ENCODE measurements at regions not wholly inside any gene's neighbourhood (a gene's known extent, or its start where the extent isn't known, plus 50 kb on each side); places are given as distances from the start of the nearest gene placed in this dataset.

DNA sequence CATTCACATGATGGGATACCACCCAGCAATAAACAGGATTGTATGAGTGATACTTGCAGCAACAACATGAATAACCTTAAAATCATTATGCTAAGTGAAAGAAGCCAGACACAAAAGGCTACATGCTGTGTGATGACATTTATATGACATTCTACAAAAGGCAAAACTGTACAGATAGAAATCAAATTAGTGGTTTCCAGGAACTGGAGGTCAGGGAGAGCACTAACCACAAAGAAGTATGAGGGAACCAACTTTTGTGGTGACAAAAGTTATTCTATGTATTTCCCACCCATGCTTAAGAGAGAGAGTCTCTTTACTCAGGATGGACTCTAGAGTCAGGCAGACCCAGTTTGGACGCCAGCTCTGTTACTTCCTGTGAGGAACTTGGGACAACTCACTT is 364.5 kb upstream of the DAB1 start:
- no peak for DNase-seq

GRCh38 chr1:57784356-57784755 is 360.5 kb upstream of the DAB1 start:
- DNase-seq = no peak

GRCh38 chr1:57782357-57782756 is 358.5 kb upstream of the DAB1 start:
- no peak for DNase-seq

- no peak for DNase-seq
Measured at GRCh38 chr1:57772580-57773195, 348.8 kb upstream of the DAB1 start.

DNA sequence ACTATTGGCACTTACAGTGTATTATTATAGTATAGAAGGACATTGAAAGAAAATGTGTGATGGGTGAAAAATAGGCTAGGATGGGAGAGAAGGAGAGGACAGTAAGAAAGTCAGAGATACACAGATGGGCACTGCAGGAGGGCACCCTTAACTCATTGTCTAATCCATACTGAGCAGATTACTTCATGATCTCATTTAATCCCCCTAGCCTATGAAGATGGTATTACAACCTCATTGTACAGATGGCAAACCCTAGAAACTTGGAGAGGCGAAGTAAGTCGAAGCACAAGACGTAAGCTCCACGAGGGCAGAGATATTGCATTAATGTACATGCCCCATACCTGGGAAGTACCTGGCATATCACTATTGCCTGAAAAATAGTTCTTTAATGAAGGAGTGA is 346.9 kb upstream of the DAB1 start:
- no peak for DNase-seq

DNA sequence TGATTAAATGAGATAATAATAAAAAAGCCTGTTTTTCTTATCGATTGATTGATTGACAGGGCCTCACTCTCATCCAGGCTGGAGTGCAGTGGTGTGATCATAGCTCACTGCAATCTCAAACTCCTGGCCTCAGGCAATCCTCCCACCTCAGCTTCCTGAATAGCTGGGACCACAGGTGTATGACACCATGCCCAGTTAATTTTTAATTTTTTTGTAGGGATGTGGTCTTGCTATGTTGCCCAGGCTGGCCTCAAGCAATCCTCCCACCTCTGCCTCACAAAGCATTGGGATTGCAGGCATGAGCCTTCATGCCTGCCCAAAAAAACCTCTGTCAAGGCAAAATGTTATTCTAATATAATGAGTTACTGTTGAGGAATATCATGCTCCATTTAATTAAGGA is 346.4 kb upstream of the DAB1 start:
- no peak for DNase-seq

- DNase-seq = no peak
Measured at GRCh38 chr1:57761628-57762027, 337.8 kb upstream of the DAB1 start.

DNA sequence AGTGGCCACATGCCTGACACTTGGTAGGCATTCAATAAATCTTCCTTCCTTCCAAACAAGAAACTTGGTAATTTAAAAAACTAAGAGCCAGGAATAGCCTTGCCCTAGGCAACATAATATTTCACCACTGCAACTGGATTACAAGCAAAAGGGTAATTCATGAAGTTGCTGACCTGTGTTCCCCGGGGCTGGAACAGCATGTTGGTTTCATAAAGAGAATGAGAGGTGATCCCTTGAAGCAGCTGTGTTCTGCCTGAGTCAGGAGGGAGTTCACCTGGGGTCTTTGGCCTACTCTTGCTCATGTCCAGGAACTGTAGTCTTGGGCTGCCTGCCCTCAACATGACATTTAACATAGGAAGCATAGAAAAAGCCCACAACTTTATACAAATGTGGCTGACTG is 329.0 kb upstream of the DAB1 start:
- no peak for DNase-seq

- no peak for DNase-seq
Measured at GRCh38 chr1:57748719-57749118, 324.9 kb upstream of the DAB1 start.

DNA sequence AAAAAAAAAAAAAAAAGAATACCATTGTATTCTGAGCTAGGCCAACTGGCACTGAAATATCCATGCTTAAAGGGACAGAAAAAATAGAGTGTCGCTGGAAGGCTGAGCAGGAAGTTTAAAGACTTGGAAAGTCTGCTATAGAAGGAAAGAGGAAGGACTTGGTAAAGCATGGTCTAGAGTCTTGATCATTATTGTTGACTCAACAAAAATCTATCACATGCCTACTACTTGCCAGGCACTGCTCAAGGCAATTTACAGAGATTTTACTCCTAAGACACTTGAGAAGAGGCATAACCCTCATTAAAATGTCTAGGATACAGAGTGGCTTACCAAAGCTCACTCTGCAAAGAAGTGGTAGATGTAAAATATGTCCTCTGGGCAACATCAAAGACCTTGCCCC is 324.0 kb upstream of the DAB1 start:
- no peak for DNase-seq

GRCh38 chr1:57741521-57741920 is 317.7 kb upstream of the DAB1 start:
- no peak for DNase-seq

- DNase-seq = no peak
Measured at GRCh38 chr1:57736940-57737339, 313.1 kb upstream of the DAB1 start.

- DNase-seq = no peak
Measured at GRCh38 chr1:57729181-57729580, 305.3 kb upstream of the DAB1 start.

GRCh38 chr1:57727121-57727520 is 303.3 kb upstream of the DAB1 start:
- no peak for DNase-seq

- DNase-seq = no peak
Measured at GRCh38 chr1:57725318-57725717, 301.5 kb upstream of the DAB1 start.

DNA sequence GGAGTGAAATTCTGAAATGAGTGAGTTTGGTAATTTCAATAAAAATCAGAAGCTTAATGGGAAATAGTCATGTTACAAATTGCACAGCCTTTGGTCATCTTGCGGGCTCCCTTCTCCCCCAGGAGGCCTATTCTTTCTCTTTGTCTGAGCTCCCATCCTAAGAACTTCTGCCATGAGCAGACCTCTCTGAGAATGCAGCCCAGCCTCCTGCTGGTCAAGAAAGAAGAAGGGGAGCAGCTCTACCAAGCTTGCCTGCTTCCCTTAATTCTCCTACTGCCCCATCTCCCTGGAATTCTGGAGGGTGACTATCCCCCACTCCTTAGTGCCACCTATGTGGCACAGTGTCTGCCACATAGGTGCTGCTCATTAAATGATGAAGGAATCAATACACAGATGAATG is 300.7 kb upstream of the DAB1 start:
- DNase-seq = no peak

- no peak for DNase-seq
Measured at GRCh38 chr1:57722285-57722978, 298.6 kb upstream of the DAB1 start.

GRCh38 chr1:57721001-57721400 is 297.1 kb upstream of the DAB1 start:
- no peak for DNase-seq

GRCh38 chr1:57719274-57719673 is 295.4 kb upstream of the DAB1 start:
- no peak for DNase-seq

GRCh38 chr1:57713501-57713900 is 289.6 kb upstream of the DAB1 start:
- DNase-seq = no peak

DNA sequence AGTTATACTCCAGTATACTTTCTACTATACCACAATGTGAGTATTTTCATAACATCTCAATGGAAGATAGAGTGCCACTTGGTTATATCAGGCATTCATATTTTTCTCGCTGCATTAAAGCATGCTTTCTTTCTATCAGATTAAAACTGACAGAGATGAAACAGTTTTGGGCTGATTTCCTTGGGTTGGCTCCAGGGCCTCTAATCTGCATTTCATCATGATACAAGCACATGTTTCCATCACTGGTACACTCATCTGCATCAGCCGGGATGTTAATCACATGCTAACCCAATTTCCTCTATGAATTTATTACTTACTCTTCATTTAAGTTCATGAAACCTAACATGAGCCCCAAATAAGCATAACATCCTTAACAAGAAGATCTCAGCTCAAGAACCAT is 289.0 kb upstream of the DAB1 start:
- DNase-seq = no peak

- DNase-seq = no peak
Measured at GRCh38 chr1:57711326-57711725, 287.5 kb upstream of the DAB1 start.

- no peak for DNase-seq
Measured at GRCh38 chr1:57707631-57708030, 283.8 kb upstream of the DAB1 start.

DNA sequence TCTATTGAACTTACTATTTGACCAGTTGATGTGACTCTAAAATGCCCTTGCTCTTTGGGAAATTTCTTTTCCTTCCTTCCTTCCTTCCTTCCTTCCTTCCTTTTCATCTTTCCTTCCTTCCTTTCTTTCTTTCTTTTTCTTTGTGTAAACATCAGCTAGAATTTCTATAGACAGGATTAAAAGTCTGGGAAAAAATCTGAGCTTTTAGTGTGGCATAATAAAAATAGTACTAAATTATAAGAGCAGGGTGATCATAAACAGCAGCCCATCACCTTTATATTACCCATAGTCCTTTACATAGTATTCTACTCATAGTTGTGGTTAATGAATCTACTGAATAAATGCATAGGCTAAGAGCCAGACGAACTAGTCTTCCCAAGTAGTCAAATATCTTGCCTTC is 281.0 kb upstream of the DAB1 start:
- DNase-seq = no peak

DNA sequence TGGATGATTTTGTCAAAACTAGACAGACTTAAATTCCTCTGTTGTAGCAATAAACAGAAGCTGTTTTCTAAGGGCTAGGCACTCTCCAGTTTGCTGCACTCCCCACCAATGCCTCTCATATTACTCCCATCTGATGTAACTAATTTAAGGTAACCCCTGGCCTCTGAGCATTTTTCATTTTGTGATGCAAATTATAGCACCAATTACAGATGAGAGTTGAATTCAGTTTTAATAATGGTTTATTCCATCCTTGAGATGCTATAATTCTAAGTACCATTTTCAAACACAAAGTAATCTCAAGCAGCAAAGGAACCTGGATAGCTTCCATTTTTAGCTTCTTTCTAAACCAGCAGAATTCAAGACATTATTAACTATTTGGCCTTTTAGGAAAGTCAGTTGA is 280.4 kb upstream of the DAB1 start:
- DNase-seq = no peak
